ENCODE measurements at regions not wholly inside any gene's neighbourhood (a gene's known extent, or its start where the extent isn't known, plus 50 kb on each side); places are given as distances from the start of the nearest gene placed in this dataset.

DNA sequence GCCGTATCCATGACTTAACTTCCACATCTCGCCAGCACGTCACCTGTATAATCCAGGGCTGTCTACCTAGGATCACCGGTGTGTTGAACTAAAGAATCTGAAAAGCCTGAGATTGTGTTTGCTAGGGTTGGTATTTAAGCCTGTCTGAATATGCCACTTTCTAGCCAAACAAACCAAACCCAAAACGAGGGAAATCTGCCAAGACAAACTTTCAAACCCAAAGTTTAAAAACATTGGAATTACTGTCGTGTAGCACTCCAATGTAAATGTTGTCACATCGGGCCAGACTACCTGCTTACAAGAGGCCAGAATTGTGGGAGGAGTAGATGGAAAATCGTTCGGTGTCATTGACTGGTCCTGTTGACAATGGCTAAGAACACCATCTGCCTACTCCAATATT, 747.8 kb downstream of the EFNB2 start:
- no peak for DNase-seq (ENCODE audit: low read depth)

DNA sequence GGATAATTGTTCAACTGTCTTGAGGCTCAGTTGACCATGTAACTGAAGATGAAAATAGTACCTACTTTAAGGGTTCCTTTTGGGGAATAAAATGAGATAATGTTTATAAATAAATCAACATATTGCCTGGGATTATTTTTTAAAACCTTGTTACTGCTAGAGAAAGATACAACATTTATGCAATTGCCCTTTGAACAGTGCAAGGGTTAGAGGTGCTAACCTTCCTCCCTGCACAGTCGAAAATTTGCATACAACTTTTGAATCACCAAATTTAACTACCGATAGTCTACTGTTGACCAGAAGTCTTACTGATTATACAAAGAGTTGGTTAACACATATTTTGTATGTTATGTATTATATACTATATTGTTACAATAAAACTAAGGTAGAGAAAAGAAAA, 750.0 kb downstream of the EFNB2 start:
- DNase-seq (ENCODE audit: low read depth) = no peak

DNA sequence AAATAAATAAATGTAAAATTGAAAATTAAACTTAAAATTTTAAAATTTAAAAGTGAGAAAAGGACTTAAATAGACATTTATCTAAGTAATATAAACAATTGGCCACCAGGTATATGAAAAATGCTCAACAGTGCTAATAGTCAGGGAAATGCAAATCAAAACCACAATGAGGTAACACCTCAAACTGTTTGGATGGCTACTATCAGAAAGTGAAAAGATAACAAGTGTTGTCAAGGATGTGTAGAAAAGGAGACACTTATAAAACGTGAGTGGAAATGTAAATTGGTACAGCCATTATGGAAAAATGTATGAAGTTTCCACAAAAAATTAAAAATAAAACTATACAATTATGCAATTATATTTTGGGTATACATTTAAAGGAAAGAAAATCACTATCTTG, 752.2 kb downstream of the EFNB2 start:
- DNase-seq (ENCODE audit: low read depth) = no peak

DNA sequence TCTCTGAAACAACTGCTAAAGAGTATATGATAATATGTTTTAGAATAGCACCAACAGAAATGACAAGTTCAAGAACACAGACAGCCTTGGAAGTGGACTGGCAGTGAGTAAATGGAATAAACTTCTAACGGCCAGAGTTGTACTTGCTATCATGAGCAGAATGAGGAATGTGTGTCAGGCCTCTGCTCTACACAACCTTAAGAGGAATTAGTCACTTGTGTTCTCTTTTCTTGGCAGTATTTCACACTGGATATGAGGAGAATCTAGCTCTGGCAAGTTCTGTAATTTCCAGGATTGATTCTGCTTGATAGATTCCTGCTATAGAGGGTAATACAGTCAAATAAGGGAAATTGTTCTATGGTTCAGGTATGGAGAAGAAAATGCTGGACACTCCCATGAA, 757.3 kb downstream of the EFNB2 start:
- no peak for DNase-seq (ENCODE audit: low read depth)

DNA sequence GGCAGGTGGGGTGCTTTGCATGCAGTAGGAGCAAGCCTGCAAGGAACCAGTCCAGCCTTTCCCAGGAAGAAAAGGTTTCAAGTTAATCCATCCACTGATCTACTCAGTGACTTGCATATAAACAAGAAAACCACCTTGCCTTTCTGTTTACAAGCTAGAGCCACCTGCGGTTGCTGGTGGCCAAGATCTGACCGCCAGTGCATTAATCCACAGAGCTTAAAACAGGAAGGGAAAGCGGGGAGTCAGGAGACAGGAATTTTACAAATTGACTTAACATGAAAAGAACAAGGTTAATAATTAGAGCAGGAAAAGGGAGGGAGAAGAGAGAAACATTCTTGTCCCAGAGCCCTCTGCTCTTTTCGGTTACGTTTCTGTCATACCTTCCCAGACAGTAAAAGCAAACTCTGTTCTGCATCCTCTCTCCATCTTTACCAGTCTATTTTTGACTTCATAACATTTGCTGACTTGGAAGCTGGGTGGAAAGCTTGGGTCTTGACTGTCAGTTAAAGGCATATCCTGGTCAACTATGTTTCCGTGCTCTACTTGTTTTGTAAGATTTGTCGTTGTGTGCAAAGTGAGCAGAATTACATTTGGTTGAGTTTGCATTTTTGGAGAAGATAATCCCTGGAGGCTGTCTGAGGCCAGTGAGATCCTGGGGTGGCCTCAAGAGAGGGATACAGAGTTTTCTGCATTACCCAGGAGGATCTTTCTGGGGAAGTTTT, 760.6 kb downstream of the EFNB2 start:
- no peak for DNase-seq (ENCODE audit: low read depth)

DNA sequence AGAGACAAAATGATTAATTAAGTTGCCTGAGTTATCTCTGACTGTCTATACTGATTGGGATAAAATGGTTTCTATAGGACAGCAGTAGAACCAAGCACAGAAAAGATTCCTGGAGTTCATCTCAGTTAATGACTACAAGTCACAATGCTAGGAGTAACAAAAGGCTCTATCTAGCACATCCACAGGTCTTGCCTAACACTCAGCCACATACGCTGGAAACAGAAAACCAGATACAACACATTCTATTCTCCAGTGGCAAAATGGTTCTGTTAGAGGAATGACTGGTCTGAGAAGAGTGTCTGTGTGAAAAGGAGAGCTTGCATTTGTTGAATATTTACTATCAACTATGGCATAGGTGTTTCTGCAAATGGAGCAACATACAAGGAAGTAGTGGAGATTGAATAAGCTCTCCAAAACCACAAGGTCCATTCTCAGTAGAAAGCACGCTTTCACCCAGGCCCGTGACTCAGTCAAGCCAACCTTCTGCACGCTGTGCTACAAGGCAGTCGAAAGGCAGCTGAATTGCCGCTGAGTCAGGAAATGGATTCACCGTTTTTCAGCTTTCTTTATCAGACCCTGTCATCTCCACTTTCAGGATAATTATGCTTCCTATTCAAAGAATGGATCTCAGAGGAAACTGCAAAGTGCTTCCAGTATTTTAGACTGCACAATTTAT, 761.5 kb downstream of the EFNB2 start:
- no peak for DNase-seq (ENCODE audit: low read depth)

DNA sequence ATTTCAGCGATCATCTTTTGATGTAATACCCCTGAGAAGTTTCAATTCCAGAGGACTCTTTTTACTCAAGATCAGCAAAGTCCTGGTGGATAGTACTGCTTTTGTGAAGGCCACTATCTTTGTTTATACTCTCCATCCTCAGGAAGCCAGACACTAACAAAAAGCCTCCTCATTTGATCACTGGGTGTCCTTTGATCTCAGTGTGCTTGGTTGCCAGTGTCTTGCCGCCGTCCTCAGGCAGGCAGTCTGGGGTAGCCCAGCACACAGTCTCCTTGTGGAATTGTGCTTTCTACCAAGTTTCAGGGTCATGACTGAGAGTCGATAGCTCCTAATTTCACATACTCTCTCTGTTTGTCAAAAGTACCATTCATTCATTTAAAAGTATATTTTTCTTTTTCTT, 762.2 kb downstream of the EFNB2 start:
- no peak for DNase-seq (ENCODE audit: low read depth)

DNA sequence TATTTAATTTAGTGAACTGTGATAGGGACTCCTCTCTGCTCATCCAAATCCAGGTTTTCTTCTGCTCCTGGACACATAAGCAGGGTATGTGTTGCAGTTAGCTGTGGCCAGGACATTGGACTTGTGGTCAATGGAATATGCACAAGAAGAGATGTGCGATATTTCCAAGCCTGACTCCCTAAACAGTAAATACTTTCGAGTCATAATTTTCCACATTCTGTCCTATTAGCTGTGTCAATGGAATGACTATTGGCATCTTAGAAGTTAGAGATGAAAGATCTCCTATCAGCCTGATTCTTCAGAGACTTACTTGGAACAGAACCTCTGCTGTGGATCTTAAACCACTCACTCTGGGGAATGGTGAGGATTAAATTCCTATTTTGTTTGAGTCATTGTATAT, 771.0 kb downstream of the EFNB2 start:
- no peak for DNase-seq (ENCODE audit: low read depth)

DNA sequence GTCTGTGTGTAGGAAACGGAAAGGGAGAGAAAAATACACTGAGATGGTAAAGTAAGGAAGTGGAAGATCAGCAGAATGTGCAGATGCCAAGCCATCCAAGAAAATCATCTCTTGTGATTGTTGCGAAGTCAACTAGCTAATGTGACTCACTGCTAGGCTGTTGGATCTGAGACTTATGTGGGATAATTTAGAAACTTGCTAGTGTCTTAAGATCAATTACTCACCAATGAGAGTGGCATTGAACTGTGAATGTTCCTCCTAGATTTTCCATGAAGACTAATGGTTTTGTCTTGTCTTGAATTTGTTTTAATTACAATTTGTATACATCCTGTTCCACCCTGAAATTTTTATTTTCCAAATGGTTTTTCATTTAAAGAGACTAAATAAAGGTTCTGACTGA, 771.6 kb downstream of the EFNB2 start:
- no peak for DNase-seq (ENCODE audit: low read depth)

DNA sequence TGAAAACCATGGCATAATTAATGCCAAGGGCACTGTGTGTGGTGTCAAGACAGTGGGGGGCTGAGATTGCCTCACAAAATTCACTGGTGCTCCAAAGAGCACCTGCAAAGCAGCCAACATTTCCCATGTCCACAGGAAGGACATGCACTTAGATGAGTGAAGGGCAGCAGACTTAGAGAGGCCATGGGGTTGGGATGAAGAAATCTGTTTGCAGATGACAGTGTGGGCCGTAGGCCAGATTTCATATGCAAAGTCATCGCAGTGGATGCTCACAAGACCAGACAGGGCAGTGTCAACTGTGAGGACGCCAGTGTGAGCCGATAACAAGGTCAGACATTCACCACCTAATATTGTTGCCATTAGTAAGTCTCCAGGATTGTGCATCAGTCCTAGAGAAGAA, 773.4 kb downstream of the EFNB2 start:
- DNase-seq (ENCODE audit: low read depth) = no peak

DNA sequence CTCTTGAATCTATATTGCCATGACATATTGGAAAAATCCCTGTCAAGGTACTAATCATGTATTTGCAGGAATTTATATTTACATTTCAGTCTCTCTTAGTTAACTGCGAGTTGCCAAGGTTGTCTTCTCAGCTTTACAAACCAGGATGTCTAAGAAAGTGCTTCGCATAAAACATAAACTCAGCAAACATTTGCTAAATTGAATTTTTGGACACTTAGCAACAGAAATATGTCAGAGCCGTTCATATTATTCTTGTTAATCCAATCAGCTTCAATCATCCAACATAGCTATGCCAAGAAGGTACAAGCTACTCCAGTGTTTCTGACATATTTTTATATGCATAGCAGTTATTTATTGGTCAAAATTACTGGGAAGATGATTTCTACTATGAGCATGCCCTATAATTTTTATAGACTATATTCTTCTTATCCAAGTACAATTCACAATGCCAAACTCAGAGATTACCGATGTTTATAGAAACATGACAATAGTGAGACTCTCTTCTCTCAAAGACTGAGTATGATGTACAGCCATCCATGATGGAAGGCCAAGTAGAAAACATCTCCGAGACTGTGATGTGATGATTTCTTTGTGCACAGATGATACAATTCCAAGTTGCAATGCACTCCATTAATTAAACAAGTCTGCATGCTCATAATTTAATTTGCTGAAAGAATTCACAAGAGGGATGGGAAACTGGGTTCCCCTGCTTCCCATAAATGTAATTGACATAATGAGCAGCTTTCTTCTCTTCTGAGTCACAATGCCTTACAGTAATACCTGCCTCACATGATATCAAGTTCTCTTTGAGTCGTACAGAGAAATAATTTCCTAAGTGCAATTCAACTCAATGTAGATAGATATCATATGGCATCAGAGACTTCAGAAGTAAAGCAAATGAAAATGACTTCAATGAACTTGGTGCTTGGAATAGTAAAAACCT, 776.3 kb downstream of the EFNB2 start:
- DNase-seq (ENCODE audit: low read depth) = no peak

DNA sequence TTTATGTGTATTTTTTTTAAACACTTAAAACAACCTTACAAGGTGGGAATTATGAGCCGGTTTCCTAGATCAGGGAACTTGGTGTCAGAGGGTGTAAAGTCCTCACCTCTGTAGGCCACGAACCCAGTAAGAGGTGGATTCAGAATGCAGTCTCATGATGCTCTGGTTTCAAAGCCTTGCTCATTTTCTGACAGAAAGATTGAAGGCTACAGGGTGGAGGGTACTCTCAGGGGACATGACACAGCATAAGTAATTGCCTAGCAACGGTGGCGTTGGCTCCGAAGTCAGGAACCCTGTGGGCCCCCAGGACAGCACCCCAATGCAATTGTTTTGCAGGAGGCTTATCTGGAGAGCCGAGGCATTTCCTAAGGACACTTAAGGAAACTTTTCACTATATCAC, 794.7 kb downstream of the EFNB2 start:
- no peak for DNase-seq (ENCODE audit: low read depth)

DNA sequence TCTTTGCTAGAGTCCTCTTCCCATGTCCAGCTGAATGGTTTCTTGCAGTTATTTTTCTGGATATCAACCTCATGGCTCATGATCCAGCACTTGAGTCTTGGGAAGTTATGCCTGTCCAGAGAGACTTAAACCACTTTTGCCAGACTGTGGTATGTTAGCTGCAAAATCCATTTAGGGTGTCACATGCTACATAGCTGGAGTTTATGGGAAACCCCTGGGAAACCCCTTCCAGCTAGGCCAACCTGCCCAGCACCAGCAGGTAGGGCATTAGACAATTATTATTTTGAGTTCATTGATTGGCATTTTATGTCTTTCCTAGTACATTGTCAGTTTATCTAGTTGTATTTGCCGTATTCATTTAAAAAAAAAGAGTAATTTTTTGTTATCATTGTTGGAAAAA, 797.8 kb downstream of the EFNB2 start:
- no peak for DNase-seq (ENCODE audit: low read depth)

DNA sequence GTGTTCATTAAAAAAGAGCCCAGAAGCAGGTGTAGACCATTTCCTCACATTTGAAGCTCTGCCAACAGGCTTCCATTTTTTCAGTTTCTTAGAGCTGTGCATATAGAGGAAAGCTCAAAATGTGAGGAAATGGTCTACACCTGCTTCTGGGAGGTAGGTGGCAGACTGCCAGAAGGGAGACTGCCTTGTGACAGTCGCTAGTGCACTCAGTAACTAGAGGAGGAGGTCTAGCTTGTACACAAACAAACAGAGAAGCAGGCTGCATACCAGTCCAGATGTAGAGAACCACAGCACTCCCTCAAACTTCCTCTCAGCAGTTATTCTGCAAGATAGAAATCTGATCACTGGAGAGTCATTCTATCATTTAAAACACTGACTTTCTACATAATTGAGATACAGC, 800.2 kb downstream of the EFNB2 start:
- no peak for DNase-seq (ENCODE audit: low read depth)

DNA sequence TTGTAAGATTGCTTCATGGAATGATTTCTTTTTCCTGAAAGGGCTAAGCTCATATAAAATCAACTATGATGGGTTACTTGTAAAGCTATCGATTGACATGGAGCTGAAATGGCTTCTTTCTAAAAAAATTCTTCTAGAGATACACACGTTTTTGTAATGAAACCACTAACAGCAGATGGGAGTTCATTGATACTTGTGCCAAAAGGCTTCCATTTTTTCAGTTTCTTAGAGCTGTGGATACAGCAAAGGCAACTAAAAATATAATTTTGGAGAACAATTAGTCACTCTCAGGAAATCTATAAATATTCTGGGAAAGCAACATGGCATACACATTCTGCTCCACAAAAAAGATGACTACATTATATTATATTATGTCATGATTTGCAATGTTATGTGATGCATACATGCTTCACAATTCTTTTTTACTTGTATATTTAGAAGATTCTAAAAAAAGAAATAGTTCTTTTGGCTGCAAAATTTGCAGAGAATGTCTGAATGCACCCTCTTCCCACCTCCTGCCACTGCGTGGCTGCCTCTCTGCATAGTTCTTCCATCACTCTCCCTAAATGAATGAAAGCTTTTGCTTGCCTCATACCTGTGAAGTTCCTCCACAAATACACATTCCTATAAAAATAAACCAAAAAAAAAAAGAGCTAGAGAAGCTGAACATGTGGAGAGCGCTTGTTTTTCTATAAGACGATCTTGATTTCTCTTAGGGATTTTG, 802.5 kb downstream of the EFNB2 start:
- DNase-seq (ENCODE audit: low read depth) = no peak

DNA sequence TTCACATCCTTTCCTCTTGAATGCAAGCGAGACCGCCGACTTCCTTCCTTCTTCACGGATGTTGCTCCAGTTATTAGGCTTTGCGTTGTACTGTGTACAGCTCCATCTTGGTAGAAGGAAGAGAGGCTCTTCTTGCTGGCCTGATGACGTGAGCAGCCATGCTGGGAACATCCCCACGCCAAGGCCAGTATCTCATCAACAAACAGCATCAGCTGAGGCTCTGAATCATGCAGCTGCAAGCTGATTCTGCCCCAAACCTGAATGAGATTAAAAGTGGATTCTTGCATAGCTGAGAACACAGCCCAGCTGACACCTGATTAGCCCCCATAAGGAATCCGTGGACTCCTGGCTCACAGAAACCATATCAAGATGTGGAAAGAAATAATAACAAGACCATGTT, 809.6 kb downstream of the EFNB2 start:
- DNase-seq (ENCODE audit: low read depth) = no peak

DNA sequence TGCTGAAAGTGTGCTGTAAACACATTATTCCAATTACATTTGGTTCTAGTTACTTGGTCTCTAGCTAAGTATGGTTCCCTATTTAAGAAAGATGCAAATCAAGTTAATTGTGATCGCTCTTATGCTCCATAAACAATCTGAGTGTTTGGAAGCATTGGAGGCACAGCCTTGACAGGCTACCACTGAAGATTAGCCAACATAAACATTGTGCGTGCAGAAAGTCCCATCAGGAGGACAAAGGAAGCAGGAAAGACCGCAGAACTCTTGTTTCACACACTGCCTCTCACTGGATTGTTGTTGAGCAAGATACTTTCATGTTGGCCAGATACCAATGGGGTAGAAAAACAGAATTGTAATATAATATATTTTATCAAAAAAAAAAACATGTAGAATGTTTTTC, 814.4 kb downstream of the EFNB2 start:
- no peak for DNase-seq (ENCODE audit: low read depth)

DNA sequence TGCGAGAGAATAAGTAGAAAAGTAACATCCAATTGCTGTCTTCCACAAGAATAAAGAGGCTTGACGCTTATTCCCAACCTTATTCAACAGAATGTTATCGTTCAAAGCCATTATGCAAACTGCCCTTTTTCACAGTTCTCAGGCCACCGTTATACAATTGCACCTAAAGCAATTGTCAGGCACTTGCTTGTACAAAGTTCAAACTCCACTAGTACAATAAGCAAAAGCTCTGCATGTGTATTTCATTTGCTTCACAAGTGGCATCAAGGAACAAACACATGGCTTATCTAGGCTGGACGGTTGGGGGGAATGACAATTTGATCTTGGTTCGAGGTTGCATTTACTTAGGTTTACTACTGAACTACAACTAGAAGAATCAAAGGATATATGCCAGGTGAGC, 815.6 kb downstream of the EFNB2 start:
- DNase-seq (ENCODE audit: low read depth) = no peak

DNA sequence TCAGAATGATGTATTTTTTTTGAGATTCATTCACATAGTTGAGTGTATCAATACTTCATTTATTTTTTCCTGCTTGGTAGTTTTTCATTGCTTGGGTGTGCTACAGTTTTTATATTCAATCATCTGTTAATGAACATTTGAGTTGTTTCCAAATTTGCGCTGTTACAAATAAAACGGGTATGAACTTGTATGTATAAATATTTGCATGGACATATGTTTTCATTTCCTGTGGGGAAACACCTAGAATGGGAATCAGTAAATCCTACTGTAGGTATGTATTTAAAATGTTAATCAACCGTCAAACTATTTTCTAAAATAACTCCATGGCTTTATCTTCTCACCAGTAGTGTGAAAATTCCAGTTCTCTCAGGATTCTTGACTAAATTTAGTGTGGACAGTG, 826.3 kb downstream of the EFNB2 start:
- DNase-seq (ENCODE audit: low read depth) = no peak

DNA sequence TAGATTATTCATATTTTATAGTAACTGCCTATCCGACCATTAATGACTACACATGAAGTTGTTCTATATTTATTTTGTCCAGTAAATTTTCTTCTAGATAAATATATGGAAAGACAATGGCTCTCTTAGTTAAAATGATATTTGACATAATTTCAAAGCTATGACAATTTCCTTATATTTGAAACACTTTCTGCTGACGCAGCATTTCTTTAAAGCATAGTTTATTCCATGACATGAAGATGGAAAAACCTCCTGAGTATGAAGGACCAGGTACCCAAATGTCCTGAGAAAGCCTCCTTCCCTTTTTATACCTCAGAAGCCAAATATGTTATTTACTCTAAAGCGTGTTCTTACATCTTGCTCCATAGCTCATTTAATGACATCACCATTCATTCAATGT, 831.6 kb downstream of the EFNB2 start:
- DNase-seq (ENCODE audit: low read depth) = no peak

DNA sequence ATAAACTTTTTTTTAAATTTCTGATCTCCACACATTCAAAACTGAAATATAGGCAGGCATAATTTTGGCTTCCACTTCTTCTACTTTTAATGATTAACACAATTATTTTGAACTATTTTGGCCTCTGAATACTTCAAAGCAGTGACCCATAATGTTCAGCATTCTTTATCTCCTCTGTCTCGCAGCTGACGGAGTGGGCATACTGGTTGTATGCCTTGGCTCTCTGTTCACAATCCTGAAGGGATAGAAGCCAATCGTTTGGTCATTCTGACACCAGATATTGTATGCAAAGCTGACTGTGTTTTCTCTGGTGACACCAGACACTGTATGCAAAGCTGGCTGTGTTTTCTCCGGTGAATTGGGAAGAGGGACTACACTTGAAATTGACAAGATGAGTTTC, 833.0 kb downstream of the EFNB2 start:
- DNase-seq (ENCODE audit: low read depth) = no peak

DNA sequence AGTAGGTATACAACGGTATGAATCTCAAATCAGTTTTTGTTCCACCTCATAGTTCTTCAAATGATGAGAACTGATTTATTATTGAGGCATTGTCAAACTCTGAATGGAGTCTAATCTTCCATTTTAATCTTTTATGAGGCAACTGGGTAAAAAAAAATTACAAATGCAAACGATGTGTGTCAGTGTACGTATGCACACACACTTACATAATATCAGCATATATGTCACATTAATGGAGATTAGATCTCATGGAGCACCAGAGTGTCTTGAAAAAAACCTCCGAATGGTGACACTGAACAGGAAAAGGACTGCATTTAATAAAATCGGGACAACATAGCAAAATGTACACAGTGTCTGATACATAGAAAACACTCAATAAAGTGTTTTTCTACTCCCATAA, 842.7 kb downstream of the EFNB2 start:
- DNase-seq (ENCODE audit: low read depth) = no peak
